GM13977 (cell line): ENCODE measurements at regions not wholly inside any gene's neighbourhood (a gene's known extent, or its start where the extent isn't known, plus 50 kb on each side); places are given as distances from the start of the nearest gene placed in this dataset.
"Not testable (repeated sequence)": the region's sequence is repeated elsewhere in the genome, so short reads cannot be mapped to it uniquely, and the experiment has no call there.

Experiments
- DNase-seq: peaks from one replicate; pipeline ENCODE4 v3.0.0; 2012; ENCODE audit warnings: low spot score
- CTCF ChIP-seq: IDR thresholded peaks from 2 replicates; pipeline ENCODE4 v1.5.1; 2012; ENCODE audit warnings: mild to moderate bottlenecking, control low read depth; ENCODE audit not compliant: insufficient read depth; ENCODE audit errors: extremely low read depth, missing control alignments
- in situ Hi-C: fragments of 300-500 bp; cut with MboI; formaldehyde crosslinking; loops from one replicate; pipeline ENCODE4 v1.12.0; 2022; ENCODE audit warnings: low sequenced_read_pairs, low pct_unique_long_range_greater_than_20kb, mixed read lengths, inconsistent platforms; ENCODE audit not compliant: unreplicated experiment

GRCh38 chr6:71211799-71212198 lies 76.8 kb upstream of the OGFRL1 start:
- in situ Hi-C loops, result no loop called here
- TF ChIP-seq CTCF, result no peak

GRCh38 chr6:71220466-71220865 lies 68.1 kb upstream of the OGFRL1 start:
- no peak for TF ChIP-seq CTCF
- in situ Hi-C loops, result no loop called here
- no peak for DNase-seq

More at GRCh38 chr6:71211799-71212198, 76.8 kb upstream of the OGFRL1 start:
- DNase-seq, result no peak

GRCh38 chr6:71222671-71223070 lies 65.9 kb upstream of the OGFRL1 start:
- no peak for TF ChIP-seq CTCF
- no peak for DNase-seq
- in situ Hi-C loops, result no loop called here

GRCh38 chr6:71224011-71224410 lies 64.6 kb upstream of the OGFRL1 start:
- no peak for TF ChIP-seq CTCF
- DNase-seq, result no peak
- in situ Hi-C loops, result no loop called here

- in situ Hi-C loops, result no loop called here
- TF ChIP-seq CTCF, result no peak
- DNase-seq, result no peak
These were observed 62.5 kb upstream of the OGFRL1 start for GRCh38 chr6:71226151-71226550.

GRCh38 chr6:71228461-71229041 lies 60.1 kb upstream of the OGFRL1 start:
- no peak for TF ChIP-seq CTCF
- in situ Hi-C loops, result no loop called here
- no peak for DNase-seq

- in situ Hi-C loops, result no loop called here
- no peak for DNase-seq
- TF ChIP-seq CTCF, result no peak
These were observed 59.1 kb upstream of the OGFRL1 start for GRCh38 chr6:71229477-71229876.

GRCh38 chr6:71232890-71233289 lies 55.7 kb upstream of the OGFRL1 start:
- DNase-seq, in situ Hi-C loops: not testable (repeated sequence)
